ENCODE measurements at regions not wholly inside any gene's neighbourhood (a gene's known extent, or its start where the extent isn't known, plus 50 kb on each side); places are given as distances from the start of the nearest gene placed in this dataset.
A peak's percentile ranks its signal among the peaks of the same experiment; 100 is the strongest.
"Not testable (repeated sequence)": the region's sequence is repeated elsewhere in the genome, so short reads cannot be mapped to it uniquely, and the experiment has no call there.

DNA sequence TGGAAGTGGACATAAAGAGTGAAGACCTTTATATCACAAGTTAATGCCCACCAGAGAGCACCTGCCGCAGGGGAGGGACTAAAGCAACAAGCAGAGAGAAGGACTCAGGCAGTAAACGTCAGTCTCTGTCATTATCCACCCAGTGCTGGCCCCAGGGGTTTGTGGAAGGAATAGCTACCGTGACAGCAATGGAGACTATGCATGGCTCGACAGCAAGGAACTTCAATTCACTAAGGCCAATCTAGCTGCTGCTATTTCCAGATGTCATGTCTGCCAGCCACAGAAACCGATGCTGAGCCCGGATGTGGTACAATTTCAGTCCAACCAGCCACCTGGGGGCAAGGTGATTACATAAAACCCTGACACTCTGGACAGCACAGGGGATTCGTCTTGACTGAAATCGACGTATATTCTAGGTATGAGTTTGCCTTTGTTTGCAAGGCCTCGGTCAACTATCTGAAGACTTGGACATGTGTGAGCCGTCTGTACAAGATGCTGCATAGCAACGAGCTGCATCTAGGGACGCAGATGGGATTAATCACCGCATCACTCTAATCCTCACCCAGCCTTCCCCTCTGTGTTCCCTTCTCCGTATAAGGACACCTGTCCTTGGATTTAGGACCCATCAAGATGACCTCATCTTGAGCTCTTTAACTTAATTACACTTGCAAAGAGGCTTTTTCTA, 154.1 kb upstream of the SH3BP4 start:
- Histone ChIP-seq H3K4me3 (ENCODE audit: low read length) (no peak overlapping the region), H3K4me1 (ENCODE audit: insufficient read depth, low read length) (peaks cover 24% of the 10 kb centered on the region), H3K36me3 (ENCODE audit: insufficient read depth, low read length) (no peaks in the 10 kb centered on the region), H2AFZ (ENCODE audit: low read depth, low read length) (no peak overlapping the region), H3K27me3 (ENCODE audit: insufficient read depth, low read length) (no peaks in the 10 kb centered on the region), H3K9me3 (ENCODE audit: low read length) (no peaks in the 10 kb centered on the region)

DNA sequence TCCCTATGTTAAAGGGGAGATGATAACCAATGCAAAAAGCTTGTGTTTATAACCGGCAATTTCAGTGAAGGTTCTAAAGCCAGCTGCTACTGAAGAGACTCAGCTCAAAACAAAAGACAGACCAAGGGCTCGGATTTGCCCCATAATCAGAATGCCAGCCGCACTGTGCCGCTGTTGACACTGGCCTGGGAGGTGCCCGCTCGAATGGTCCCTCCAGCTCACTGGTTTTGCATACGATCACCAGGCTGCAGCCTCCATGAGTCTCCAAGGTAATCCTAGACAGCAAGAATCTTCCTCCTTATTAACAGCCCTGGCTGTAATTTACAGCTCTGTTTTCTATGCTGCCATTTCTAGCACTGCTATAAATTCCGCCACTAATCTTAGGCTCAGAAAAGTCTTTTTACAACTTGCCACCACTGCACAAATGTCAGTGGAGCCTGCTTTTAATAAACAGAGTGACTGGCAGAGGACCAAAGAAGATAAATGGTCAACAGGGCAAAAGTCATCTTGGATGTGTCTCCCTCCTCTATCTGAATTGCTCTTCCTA, 155.7 kb upstream of the SH3BP4 start:
- no peak overlapping the region for H3K4me3 ChIP-seq (ENCODE audit: low read length)
- no peaks in the 10 kb centered on the region for H3K9me3 ChIP-seq (ENCODE audit: low read length)
- no peak overlapping the region for H2AFZ ChIP-seq (ENCODE audit: low read depth, low read length)
- H3K27me3 ChIP-seq (ENCODE audit: insufficient read depth, low read length), result no peaks in the 10 kb centered on the region
- H3K36me3 ChIP-seq (ENCODE audit: insufficient read depth, low read length), result no peaks in the 10 kb centered on the region
- peaks cover 32% of the 10 kb centered on the region for H3K4me1 ChIP-seq (ENCODE audit: insufficient read depth, low read length)

GRCh38 chr2:234795272-234795920, 156.4 kb upstream of the SH3BP4 start:
- no peaks in the 10 kb centered on the region for H3K36me3 ChIP-seq (ENCODE audit: insufficient read depth, low read length)
- H2AFZ ChIP-seq (ENCODE audit: low read depth, low read length), result no peak overlapping the region
- no peak overlapping the region for H3K4me3 ChIP-seq (ENCODE audit: low read length)
- peaks cover 39% of the 10 kb centered on the region for H3K4me1 ChIP-seq (ENCODE audit: insufficient read depth, low read length)
- no peaks in the 10 kb centered on the region for H3K27me3 ChIP-seq (ENCODE audit: insufficient read depth, low read length)
- H3K9me3 ChIP-seq (ENCODE audit: low read length), result no peaks in the 10 kb centered on the region

DNA sequence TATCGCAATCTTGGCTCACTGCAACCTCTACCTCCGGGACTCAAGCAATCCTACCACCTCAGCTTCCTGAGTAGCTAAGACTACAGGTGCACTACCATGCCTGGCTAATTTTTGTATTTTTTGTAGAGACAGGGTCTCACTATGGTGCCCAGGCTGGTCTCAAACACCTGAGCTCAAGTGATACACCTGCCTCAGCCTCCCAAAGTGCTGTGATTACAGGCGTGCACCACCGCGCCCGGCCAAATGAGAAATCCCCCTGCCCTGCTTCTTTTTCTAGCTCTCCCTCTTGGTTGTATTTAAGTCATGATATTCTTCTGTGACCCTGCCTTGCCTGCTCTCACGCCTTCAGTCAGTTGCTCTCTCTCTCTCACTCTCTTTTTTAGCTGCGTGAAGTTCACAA, 157.0 kb upstream of the SH3BP4 start:
- H3K9me3 ChIP-seq (ENCODE audit: low read length), result no peaks in the 10 kb centered on the region
- H3K36me3 ChIP-seq (ENCODE audit: insufficient read depth, low read length), result no peaks in the 10 kb centered on the region
- no peak overlapping the region for H3K4me3 ChIP-seq (ENCODE audit: low read length)
- H3K27me3 ChIP-seq (ENCODE audit: insufficient read depth, low read length), result no peaks in the 10 kb centered on the region
- peaks cover 44% of the 10 kb centered on the region for H3K4me1 ChIP-seq (ENCODE audit: insufficient read depth, low read length)
- no peak overlapping the region for H2AFZ ChIP-seq (ENCODE audit: low read depth, low read length)

DNA sequence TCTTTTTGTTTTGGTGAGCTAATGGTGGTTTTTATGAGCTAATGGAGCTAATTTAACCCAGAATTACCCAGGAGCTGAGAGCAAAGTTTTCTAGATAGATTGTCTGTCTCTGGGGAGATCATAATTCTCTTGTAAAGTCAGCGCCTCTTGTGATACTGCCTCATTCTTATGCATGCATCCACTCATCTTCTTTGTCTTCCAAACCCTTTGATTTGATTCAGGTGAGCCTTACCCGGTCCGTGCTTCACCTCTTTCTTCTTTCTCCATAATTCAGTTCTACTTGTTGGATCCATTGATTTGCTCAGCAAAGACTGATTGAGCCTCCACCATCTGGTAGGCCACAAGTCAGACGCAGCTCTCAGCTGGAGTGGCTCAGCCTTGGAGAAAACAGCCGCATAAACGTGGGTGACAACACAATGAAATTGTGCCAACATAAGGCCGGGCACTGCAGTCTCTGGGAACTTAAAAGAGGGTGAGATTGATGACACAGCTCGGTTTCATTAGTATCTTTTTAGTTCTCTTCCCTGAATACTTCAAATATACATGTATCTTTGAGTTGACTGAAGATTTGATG, 158.5 kb upstream of the SH3BP4 start:
- no peaks in the 10 kb centered on the region for H3K27me3 ChIP-seq (ENCODE audit: insufficient read depth, low read length)
- peak overlapping the region; percentile 18 for H2AFZ ChIP-seq (ENCODE audit: low read depth, low read length)
- peaks cover 56% of the 10 kb centered on the region for H3K4me1 ChIP-seq (ENCODE audit: insufficient read depth, low read length)
- no peaks in the 10 kb centered on the region for H3K36me3 ChIP-seq (ENCODE audit: insufficient read depth, low read length)
- no peaks in the 10 kb centered on the region for H3K9me3 ChIP-seq (ENCODE audit: low read length)
- H3K4me3 ChIP-seq (ENCODE audit: low read length), result no peak overlapping the region

- Histone ChIP-seq H3K36me3 (ENCODE audit: insufficient read depth, low read length) (no peaks in the 10 kb centered on the region), H3K27me3 (ENCODE audit: insufficient read depth, low read length) (no peaks in the 10 kb centered on the region), H3K9me3 (ENCODE audit: low read length) (no peaks in the 10 kb centered on the region), H2AFZ (ENCODE audit: low read depth, low read length) (peak overlapping the region; percentile 18), H3K4me1 (ENCODE audit: insufficient read depth, low read length) (peaks cover 53% of the 10 kb centered on the region), H3K4me3 (ENCODE audit: low read length) (peak overlapping the region; percentile 16)
Measured at GRCh38 chr2:234792621-234793022, 159.2 kb upstream of the SH3BP4 start.

DNA sequence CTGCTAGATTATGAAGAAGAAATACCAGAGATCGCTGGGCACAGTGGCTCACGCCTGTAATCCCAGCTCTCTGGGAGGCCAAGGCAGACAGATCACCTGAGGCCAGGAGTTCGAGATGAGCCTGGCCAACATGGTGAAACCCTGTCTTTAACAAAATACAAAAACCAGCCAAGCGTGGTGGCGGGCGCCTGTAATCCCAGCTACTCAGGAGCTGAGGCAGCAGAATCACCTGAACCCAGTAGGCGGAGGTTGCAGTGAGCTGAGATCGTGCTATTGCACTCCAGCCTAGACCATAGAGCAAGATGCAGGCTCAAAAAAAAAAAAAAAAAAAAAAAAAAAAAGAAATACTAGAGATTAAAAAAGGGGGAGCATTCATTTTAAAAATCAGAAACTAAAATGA, 159.7 kb upstream of the SH3BP4 start:
- H3K4me1 ChIP-seq (ENCODE audit: insufficient read depth, low read length), result peaks cover 52% of the 10 kb centered on the region
- not testable (repeated sequence) for H3K4me3 ChIP-seq (ENCODE audit: low read length); H3K9me3 ChIP-seq (ENCODE audit: low read length); H3K27me3 ChIP-seq (ENCODE audit: insufficient read depth, low read length); H2AFZ ChIP-seq (ENCODE audit: low read depth, low read length); H3K36me3 ChIP-seq (ENCODE audit: insufficient read depth, low read length)

GRCh38 chr2:234790380-234790779, 161.4 kb upstream of the SH3BP4 start:
- Histone ChIP-seq H2AFZ (ENCODE audit: low read depth, low read length) (no peak overlapping the region), H3K4me1 (ENCODE audit: insufficient read depth, low read length) (peaks cover 45% of the 10 kb centered on the region), H3K9me3 (ENCODE audit: low read length) (no peaks in the 10 kb centered on the region)

DNA sequence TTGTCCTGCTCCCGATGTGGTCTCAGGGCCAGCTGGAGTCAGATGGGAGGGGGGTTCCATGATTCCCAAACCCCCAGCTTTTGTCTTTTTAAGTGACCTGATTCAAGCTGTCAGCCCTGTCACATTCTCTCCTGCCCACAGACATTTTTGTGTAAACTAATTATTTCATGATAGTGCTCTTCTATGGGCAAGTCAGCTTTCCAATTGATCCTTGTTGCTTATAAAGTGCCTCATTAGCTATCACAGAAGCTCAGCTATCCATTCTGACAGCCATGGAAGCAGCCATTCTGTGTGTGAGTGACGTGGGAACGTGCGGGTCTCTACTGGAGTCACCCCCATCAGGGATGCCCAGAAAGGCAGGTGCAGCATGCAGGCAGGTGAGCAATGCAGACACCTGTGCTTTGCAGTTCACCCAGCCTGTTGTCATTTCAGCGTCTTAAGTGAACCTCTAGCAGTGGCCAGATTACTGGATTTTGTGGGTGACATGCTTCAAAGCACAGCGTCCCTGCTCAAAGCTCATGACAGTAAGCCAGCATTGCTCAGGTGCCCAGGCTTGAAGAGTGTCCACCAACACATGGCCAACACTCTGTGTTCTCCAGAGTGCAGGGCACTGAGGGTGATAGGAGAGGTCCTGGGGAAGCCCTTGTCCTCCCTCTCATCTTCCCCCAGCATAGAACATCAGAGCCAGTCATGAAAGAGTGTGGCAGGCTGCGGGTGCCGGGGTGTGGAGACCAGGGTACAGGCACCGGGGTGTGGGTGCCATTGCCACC, 162.1 kb upstream of the SH3BP4 start:
- no peaks in the 10 kb centered on the region for H3K27me3 ChIP-seq (ENCODE audit: insufficient read depth, low read length)
- no peak overlapping the region for H2AFZ ChIP-seq (ENCODE audit: low read depth, low read length)
- no peaks in the 10 kb centered on the region for H3K36me3 ChIP-seq (ENCODE audit: insufficient read depth, low read length)
- peaks cover 41% of the 10 kb centered on the region for H3K4me1 ChIP-seq (ENCODE audit: insufficient read depth, low read length)
- H3K4me3 ChIP-seq (ENCODE audit: low read length), result no peak overlapping the region
- no peaks in the 10 kb centered on the region for H3K9me3 ChIP-seq (ENCODE audit: low read length)

More at GRCh38 chr2:234790380-234790779, 161.4 kb upstream of the SH3BP4 start:
- no peaks in the 10 kb centered on the region for H3K27me3 ChIP-seq (ENCODE audit: insufficient read depth, low read length)
- H3K4me3 ChIP-seq (ENCODE audit: low read length), result no peak overlapping the region
- no peaks in the 10 kb centered on the region for H3K36me3 ChIP-seq (ENCODE audit: insufficient read depth, low read length)

GRCh38 chr2:234788841-234789240, 163.0 kb upstream of the SH3BP4 start:
- no peak overlapping the region for H2AFZ ChIP-seq (ENCODE audit: low read depth, low read length)
- H3K4me1 ChIP-seq (ENCODE audit: insufficient read depth, low read length), result peaks cover 47% of the 10 kb centered on the region
- H3K9me3 ChIP-seq (ENCODE audit: low read length), result peaks cover under 1% of the 10 kb centered on the region
- H3K4me3 ChIP-seq (ENCODE audit: low read length), result no peak overlapping the region
- H3K27me3 ChIP-seq (ENCODE audit: insufficient read depth, low read length), result no peaks in the 10 kb centered on the region
- H3K36me3 ChIP-seq (ENCODE audit: insufficient read depth, low read length), result no peaks in the 10 kb centered on the region

- Histone ChIP-seq H3K27me3 (ENCODE audit: insufficient read depth, low read length) (no peaks in the 10 kb centered on the region), H3K36me3 (ENCODE audit: insufficient read depth, low read length) (no peaks in the 10 kb centered on the region), H3K4me3 (ENCODE audit: low read length) (no peak overlapping the region), H3K4me1 (ENCODE audit: insufficient read depth, low read length) (peaks cover 46% of the 10 kb centered on the region), H2AFZ (ENCODE audit: low read depth, low read length) (no peak overlapping the region), H3K9me3 (ENCODE audit: low read length) (peaks cover 2% of the 10 kb centered on the region)
Measured at GRCh38 chr2:234788381-234788780, 163.4 kb upstream of the SH3BP4 start.

- Histone ChIP-seq H3K4me1 (ENCODE audit: insufficient read depth, low read length) (peaks cover 35% of the 10 kb centered on the region), H3K4me3 (ENCODE audit: low read length) (no peak overlapping the region), H3K36me3 (ENCODE audit: insufficient read depth, low read length) (no peaks in the 10 kb centered on the region), H2AFZ (ENCODE audit: low read depth, low read length) (no peak overlapping the region), H3K9me3 (ENCODE audit: low read length) (peaks cover 11% of the 10 kb centered on the region), H3K27me3 (ENCODE audit: insufficient read depth, low read length) (no peaks in the 10 kb centered on the region)
Measured at GRCh38 chr2:234787114-234787513, 164.7 kb upstream of the SH3BP4 start.

Data from neuron (in vitro differentiated cells).